Stomach (tissue), 8 donors: ENCODE measurements at regions not wholly inside any gene's neighbourhood (a gene's known extent, or its start where the extent isn't known, plus 50 kb on each side); places are given as distances from the start of the nearest gene placed in this dataset.

Experiments
- DNase-seq, 2 donors: peaks; one replicate each; pipeline versions ENCODE4 v3.0.0 to v3.0.0-alpha.2; 2013 to 2019
- H3K27ac ChIP-seq, 5 donors: fragments of 200-600 bp in 4 of 5; sonication (generic) in 4 of 5; one replicate each; pipeline ENCODE4 v1.5.1; 2013 to 2019; ENCODE audit warnings: mild to moderate bottlenecking in 1 of 5, moderate library complexity in 1 of 5
- H3K27me3 ChIP-seq, 3 donors: fragments of 200-600 bp; sonication (generic); one replicate each; pipeline ENCODE4 v1.5.1; 2017 to 2019; ENCODE audit warnings: mixed run types in 1 of 3
- H3K36me3 ChIP-seq, 4 donors: fragments of 200-600 bp; sonication (generic); 1 replicate in 3 of 4; 2 replicates in 1 of 4; pipeline ENCODE4 v1.5.1; 2016 to 2019
- H3K4me1 ChIP-seq, 4 donors: fragments of 200-600 bp; sonication (generic); one replicate each; pipeline ENCODE4 v1.5.1; 2016 to 2019
- H3K4me3 ChIP-seq, 4 donors: fragments of 200-600 bp; sonication (generic) in 3 of 4; one replicate each; pipeline ENCODE4 v1.5.1; 2016 to 2019; ENCODE audit warnings: mild to moderate bottlenecking in 1 of 4
- H3K9me3 ChIP-seq, 4 donors: fragments of 200-600 bp; sonication (generic); one replicate each; pipeline ENCODE4 v1.5.1; 2016 to 2019
- EP300 ChIP-seq: sonication (generic); formaldehyde crosslinking; IDR thresholded peaks from one replicate; pipeline ENCODE4 v1.6.1; 2017; ENCODE audit warnings: antibody characterized with exemption
- POLR2A ChIP-seq, 4 donors: fragments of 450-650 bp; IDR thresholded peaks; one replicate each; pipeline ENCODE4 v1.6.1; 2016; ENCODE audit warnings: antibody characterized with exemption in 4 of 4, control low read depth in 2 of 4, mild to moderate bottlenecking in 1 of 4, moderate library complexity in 1 of 4
- POLR2AphosphoS5 ChIP-seq, 3 donors: sonication (generic); formaldehyde crosslinking; IDR thresholded peaks; one replicate each; pipeline ENCODE4 v1.6.1; 2016; ENCODE audit warnings: antibody characterized with exemption in 3 of 3
- WGBS, 5 donors: extraction: QIAGEN DNeasy Blood & Tissue Kit in 3 of 5; methylation state at CpG; one replicate each; pipeline versions ENCODE4 v1.1.5 to v1.1.7; 2013 to 2018; 5-methylcytosine and 5-hydroxymethylcytosine counted together
- intact Hi-C: fragments of 100-400 bp; cut with DNase I; formaldehyde crosslinking; loops from one replicate; pipeline ENCODE4 v1.15.1; 2023; ENCODE audit warnings: low total_unique reads
- TF ChIP-seq, protein P1 (sequence below), 7 experiments: fragments of 450-650 bp in 4 of 7; fragments of 200-600 bp in 3 of 7; sonication (generic) in 3 of 7; IDR thresholded peaks; one replicate each; pipeline ENCODE4 v1.5.1; 2016 to 2019; ENCODE audit warnings: antibody characterized with exemption in 7 of 7, control low read depth in 2 of 7, mild to moderate bottlenecking in 1 of 7
- donor health status: healthy with polysubstance abuse.
- donor health status: Bipolar disorder and iron deficiency.
- donor health status: healthy.

- Histone ChIP-seq H3K9me3 (no peaks in the 10 kb centered on the region), H3K4me1 (no peaks in the 10 kb centered on the region), H3K4me3 (no peak overlapping the region), H3K36me3 (no peaks in the 10 kb centered on the region), H3K27ac (no peak overlapping the region), H3K27me3 (no peaks in the 10 kb centered on the region)
- WGBS, 5 donors, result 51 to 85% (median 59%) methylated on average over 1 of the region's 1 CpG
- DNase-seq, result no peak
- TF ChIP-seq POLR2AphosphoS5 (IDR thresholded peaks at IDR 0.05) (no peak), EP300 (no peak)
- intact Hi-C loops, result no loop called here
These were observed 172.8 kb upstream of the FRMPD4 start for GRCh38 chrX:11965436-11965835.

- Histone ChIP-seq H3K4me1 (no peaks in the 10 kb centered on the region), H3K9me3 (no peaks in the 10 kb centered on the region), H3K4me3 (no peak overlapping the region), H3K36me3 (no peaks in the 10 kb centered on the region), H3K27me3 (no peaks in the 10 kb centered on the region), H3K27ac (no peak overlapping the region)
- TF ChIP-seq EP300, result no peak
- no peak for TF ChIP-seq POLR2A (IDR thresholded peaks at IDR 0.05)
- TF ChIP-seq, protein P1, sequence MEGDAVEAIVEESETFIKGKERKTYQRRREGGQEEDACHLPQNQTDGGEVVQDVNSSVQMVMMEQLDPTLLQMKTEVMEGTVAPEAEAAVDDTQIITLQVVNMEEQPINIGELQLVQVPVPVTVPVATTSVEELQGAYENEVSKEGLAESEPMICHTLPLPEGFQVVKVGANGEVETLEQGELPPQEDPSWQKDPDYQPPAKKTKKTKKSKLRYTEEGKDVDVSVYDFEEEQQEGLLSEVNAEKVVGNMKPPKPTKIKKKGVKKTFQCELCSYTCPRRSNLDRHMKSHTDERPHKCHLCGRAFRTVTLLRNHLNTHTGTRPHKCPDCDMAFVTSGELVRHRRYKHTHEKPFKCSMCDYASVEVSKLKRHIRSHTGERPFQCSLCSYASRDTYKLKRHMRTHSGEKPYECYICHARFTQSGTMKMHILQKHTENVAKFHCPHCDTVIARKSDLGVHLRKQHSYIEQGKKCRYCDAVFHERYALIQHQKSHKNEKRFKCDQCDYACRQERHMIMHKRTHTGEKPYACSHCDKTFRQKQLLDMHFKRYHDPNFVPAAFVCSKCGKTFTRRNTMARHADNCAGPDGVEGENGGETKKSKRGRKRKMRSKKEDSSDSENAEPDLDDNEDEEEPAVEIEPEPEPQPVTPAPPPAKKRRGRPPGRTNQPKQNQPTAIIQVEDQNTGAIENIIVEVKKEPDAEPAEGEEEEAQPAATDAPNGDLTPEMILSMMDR (IDR thresholded peaks at IDR 0.05), result no peak
- TF ChIP-seq POLR2AphosphoS5 (IDR thresholded peaks at IDR 0.05), result no peak
- intact Hi-C loops, result no loop called here
- WGBS, 5 donors, result 26 to 53% (median 36%) methylated on average over 6 of the region's 6 CpGs
- no peak for DNase-seq
These were observed 170.0 kb upstream of the FRMPD4 start for GRCh38 chrX:11967986-11968869.

- Histone ChIP-seq H3K36me3 (no peaks in the 10 kb centered on the region), H3K27ac (no peak overlapping the region), H3K4me3 (no peak overlapping the region), H3K9me3 (no peaks in the 10 kb centered on the region), H3K27me3 (no peaks in the 10 kb centered on the region), H3K4me1 (no peaks in the 10 kb centered on the region)
- DNase-seq, result no peak
- no peak for TF ChIP-seq POLR2AphosphoS5 (IDR thresholded peaks at IDR 0.05)
- TF ChIP-seq, protein P1 (IDR thresholded peaks at IDR 0.05), result no peak
- no peak for TF ChIP-seq EP300
- TF ChIP-seq POLR2A (IDR thresholded peaks at IDR 0.05), result no peak
- intact Hi-C loops, result no loop called here
- WGBS, 5 donors, result 40 to 50% (median 49%) methylated on average over 4 of the region's 4 CpGs
These were observed 169.3 kb upstream of the FRMPD4 start for GRCh38 chrX:11968991-11969390.

DNA sequence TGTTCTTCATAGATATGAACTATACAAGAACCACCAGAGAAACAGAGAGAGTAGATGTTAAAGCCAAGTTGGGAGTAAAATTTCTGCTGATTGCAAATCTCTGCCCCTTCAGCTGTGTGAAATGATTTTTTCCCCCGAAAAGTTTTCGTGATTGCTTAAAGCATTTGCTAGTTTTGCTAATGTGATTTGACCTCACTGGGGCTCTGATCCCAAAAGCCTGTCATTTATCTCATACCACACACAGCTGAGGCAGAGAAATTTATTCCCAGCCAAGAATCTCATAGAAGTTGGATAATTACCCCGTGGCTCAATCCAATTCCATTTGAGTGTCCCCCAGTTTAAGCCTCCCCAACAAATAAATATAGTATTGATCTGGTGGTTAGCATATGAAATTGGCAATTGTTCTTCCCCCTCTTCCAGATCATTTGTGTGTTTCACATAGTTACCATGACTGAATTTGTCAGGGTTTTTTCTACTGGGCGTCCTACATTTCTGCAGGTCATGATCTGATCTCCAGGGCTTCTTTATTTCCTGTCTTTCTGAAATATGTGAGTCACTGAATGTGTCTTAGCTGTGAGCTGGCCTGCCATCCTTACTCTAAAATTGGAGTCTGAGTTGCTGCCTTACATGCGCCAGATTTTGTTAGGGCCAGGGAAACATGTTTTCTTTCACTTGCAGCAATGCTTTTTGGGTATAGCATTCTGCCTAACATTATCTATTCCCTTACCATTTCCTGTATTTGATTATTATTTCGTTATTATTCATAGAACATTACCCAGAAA, 167.5 kb upstream of the FRMPD4 start:
- no peak overlapping the region for H3K27ac ChIP-seq
- TF ChIP-seq, protein P1 (IDR thresholded peaks at IDR 0.05), result no peak
- TF ChIP-seq EP300, result no peak
- no peak for TF ChIP-seq POLR2A (IDR thresholded peaks at IDR 0.05)
- no peak for TF ChIP-seq POLR2AphosphoS5 (IDR thresholded peaks at IDR 0.05)
- no peaks in the 10 kb centered on the region for H3K36me3 ChIP-seq
- WGBS, 5 donors, result 51 to 71% (median 57%) methylated on average over 6 of the region's 6 CpGs
- H3K4me1 ChIP-seq, result no peaks in the 10 kb centered on the region
- no peak overlapping the region for H3K4me3 ChIP-seq
- DNase-seq, result no peak
- intact Hi-C loops, result no loop called here
- H3K9me3 ChIP-seq, result no peaks in the 10 kb centered on the region
- H3K27me3 ChIP-seq, result no peaks in the 10 kb centered on the region
